Hepatocyte (in vitro differentiated cells): ENCODE measurements at regions not wholly inside any gene's neighbourhood (a gene's known extent, or its start where the extent isn't known, plus 50 kb on each side); places are given as distances from the start of the nearest gene placed in this dataset.

Source experiments
- DNase-seq: peaks from one replicate; pipeline ENCODE4 v3.0.0-alpha.2; 2016; ENCODE audit warnings: low spot score
- H2AFZ ChIP-seq: fragments of 200-600 bp; sonication (generic); 2 replicates; pipeline ENCODE4 v1.6.0; 2016; ENCODE audit warnings: antibody characterized with exemption, mild to moderate bottlenecking
- H3K27ac ChIP-seq: fragments of 200-600 bp; sonication (generic); 2 replicates; pipeline ENCODE4 v1.5.1; 2016; ENCODE audit warnings: mild to moderate bottlenecking
- H3K27me3 ChIP-seq: fragments of 200-600 bp; sonication (generic); 2 replicates; pipeline ENCODE4 v1.6.1; 2016
- H3K36me3 ChIP-seq: fragments of 200-600 bp; sonication (generic); replicated peaks from 2 replicates; pipeline ENCODE4 v1.5.1; 2016; ENCODE audit warnings: low read depth; ENCODE audit not compliant: insufficient read depth
- H3K4me1 ChIP-seq: fragments of 200-600 bp; sonication (generic); 2 replicates; pipeline ENCODE4 v1.5.1; 2016; ENCODE audit warnings: mild to moderate bottlenecking, moderate library complexity; ENCODE audit not compliant: insufficient read depth
- H3K4me2 ChIP-seq: fragments of 200-600 bp; sonication (generic); 2 replicates; pipeline ENCODE4 v1.6.0; 2016
- H3K4me3 ChIP-seq: fragments of 200-600 bp; sonication (generic); 2 replicates; pipeline ENCODE4 v1.5.1; 2016; ENCODE audit warnings: mild to moderate bottlenecking
- H3K79me2 ChIP-seq: fragments of 200-600 bp; sonication (generic); 2 replicates; pipeline ENCODE4 v1.6.0; 2017; ENCODE audit warnings: mild to moderate bottlenecking
- H3K9me2 ChIP-seq: fragments of 200-600 bp; sonication (generic); replicated peaks from 2 replicates; pipeline ENCODE4 v1.6.0; 2017; ENCODE audit warnings: mild to moderate bottlenecking; ENCODE audit not compliant: insufficient read depth
- H3K9me3 ChIP-seq: fragments of 200-600 bp; sonication (generic); 2 replicates; pipeline ENCODE4 v1.5.1; 2016; ENCODE audit warnings: low read depth, mild to moderate bottlenecking
- H4K20me1 ChIP-seq: fragments of 200-600 bp; sonication (generic); 2 replicates; pipeline ENCODE4 v1.6.0; 2016; ENCODE audit warnings: mild to moderate bottlenecking; ENCODE audit not compliant: insufficient read depth, poor library complexity, severe bottlenecking
- EZH2 ChIP-seq: fragments of 200-600 bp; sonication (generic); IDR thresholded peaks from 2 replicates; pipeline ENCODE4 v1.6.1; 2016; ENCODE audit warnings: antibody characterized with exemption, mild to moderate bottlenecking, borderline replicate concordance
- EZH2phosphoT487 ChIP-seq: fragments of 200-600 bp; sonication (generic); IDR thresholded peaks from one replicate; pipeline ENCODE4 v1.6.1; 2018; ENCODE audit warnings: antibody characterized with exemption, mild to moderate bottlenecking, low read depth, moderate library complexity; ENCODE audit not compliant: unreplicated experiment, severe bottlenecking
- WGBS: methylation state at CpG from one replicate; pipeline ENCODE4 v1.1.6; 2016; ENCODE audit warnings: low lambda C conversion rate; ENCODE audit errors: missing lambda C conversion rate; 5-methylcytosine and 5-hydroxymethylcytosine counted together
- TF ChIP-seq, protein P1 (sequence below): fragments of 200-600 bp; sonication (generic); IDR thresholded peaks from 2 replicates; pipeline ENCODE4 v1.5.1; 2016; ENCODE audit warnings: antibody characterized with exemption, mild to moderate bottlenecking; ENCODE audit not compliant: poor library complexity

DNA sequence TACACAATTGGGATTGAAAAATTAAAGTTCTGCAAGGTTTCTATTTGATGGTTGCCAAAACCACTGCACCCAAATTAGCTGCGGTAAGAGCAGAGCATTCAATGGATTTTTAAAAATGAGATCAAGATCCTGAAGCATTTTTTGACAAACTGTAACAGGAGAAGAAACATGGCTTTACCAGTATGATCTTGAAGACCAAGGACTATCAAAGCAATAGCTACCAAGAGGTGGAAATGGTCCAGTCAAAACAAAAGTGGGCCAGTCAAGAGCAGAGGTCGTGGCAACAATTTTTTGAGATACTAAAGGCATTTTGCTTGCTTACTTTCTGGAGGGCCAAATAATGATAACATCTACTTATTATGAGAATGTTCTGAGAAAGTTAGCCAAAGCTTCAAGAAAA, 186.8 kb downstream of the RDH14 start:
- Histone ChIP-seq H3K27ac (no peak overlapping the region), H3K9me2 (no peaks in the 10 kb centered on the region), H3K4me1 (no peaks in the 10 kb centered on the region), H3K4me3 (no peak overlapping the region), H3K27me3 (no peaks in the 10 kb centered on the region), H3K4me2 (no peak overlapping the region), H4K20me1 (no peaks in the 10 kb centered on the region), H3K36me3 (no peaks in the 10 kb centered on the region), H3K9me3 (no peaks in the 10 kb centered on the region), H2AFZ (no peak overlapping the region), H3K79me2 (no peaks in the 10 kb centered on the region)
- 92% methylated on average over 2 of the region's 2 CpGs for WGBS
- TF ChIP-seq EZH2 (no peak), EZH2phosphoT487 (no peak)
- TF ChIP-seq, protein P1, sequence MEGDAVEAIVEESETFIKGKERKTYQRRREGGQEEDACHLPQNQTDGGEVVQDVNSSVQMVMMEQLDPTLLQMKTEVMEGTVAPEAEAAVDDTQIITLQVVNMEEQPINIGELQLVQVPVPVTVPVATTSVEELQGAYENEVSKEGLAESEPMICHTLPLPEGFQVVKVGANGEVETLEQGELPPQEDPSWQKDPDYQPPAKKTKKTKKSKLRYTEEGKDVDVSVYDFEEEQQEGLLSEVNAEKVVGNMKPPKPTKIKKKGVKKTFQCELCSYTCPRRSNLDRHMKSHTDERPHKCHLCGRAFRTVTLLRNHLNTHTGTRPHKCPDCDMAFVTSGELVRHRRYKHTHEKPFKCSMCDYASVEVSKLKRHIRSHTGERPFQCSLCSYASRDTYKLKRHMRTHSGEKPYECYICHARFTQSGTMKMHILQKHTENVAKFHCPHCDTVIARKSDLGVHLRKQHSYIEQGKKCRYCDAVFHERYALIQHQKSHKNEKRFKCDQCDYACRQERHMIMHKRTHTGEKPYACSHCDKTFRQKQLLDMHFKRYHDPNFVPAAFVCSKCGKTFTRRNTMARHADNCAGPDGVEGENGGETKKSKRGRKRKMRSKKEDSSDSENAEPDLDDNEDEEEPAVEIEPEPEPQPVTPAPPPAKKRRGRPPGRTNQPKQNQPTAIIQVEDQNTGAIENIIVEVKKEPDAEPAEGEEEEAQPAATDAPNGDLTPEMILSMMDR, result no peak
- no peak for DNase-seq

DNA sequence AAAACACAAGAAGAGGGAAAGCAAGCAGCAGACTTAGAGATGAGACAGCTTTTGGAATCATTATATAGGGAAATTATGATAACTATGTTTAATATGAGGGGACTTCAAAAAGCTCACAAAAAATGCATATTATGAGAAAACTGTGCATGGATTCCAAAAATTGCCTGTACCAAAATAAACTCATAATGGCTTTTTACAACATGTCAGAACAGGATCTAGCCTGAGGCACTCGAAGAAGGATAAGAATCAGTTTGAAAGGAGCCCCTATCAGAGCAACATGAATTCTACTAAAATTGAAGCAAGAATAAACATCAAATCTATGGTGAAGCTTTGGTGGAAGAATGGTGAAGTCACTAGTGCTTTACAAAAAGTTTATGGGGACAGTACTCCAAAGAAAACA, 187.4 kb downstream of the RDH14 start:
- Histone ChIP-seq H3K27ac (no peak overlapping the region), H3K9me3 (no peaks in the 10 kb centered on the region), H3K4me3 (no peak overlapping the region), H3K79me2 (no peaks in the 10 kb centered on the region), H2AFZ (no peak overlapping the region), H3K9me2 (no peaks in the 10 kb centered on the region), H3K4me1 (no peaks in the 10 kb centered on the region), H4K20me1 (no peaks in the 10 kb centered on the region), H3K36me3 (no peaks in the 10 kb centered on the region), H3K27me3 (no peaks in the 10 kb centered on the region), H3K4me2 (no peak overlapping the region)
- TF ChIP-seq EZH2, result no peak
- TF ChIP-seq, protein P1, result no peak
- no peak for TF ChIP-seq EZH2phosphoT487
- WGBS, result 70% methylated on average over 1 of the region's 1 CpG
- no peak for DNase-seq

DNA sequence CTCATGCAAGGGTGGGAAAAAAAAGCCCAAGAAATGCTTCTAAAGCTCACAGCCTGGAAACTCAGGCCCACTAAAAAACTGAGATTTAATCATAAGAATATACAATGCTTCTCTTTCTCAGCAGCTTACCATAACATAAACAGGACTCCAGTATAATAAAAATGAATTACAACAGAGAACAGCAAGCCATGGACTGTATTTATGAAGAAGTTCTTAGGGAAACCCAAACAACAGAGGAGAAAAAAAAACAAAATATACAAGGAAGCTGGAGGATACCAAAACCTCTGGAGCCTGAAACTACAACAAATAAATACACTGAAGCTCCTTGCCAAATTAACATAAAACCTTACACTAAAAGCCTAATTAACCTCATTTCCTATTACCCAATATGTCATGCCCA, 187.8 kb downstream of the RDH14 start:
- no peak for DNase-seq
- Histone ChIP-seq H3K4me3 (no peak overlapping the region), H3K4me2 (no peak overlapping the region), H3K27ac (no peak overlapping the region), H3K9me2 (no peaks in the 10 kb centered on the region), H3K79me2 (no peaks in the 10 kb centered on the region), H3K4me1 (no peaks in the 10 kb centered on the region), H2AFZ (no peak overlapping the region), H3K36me3 (no peaks in the 10 kb centered on the region), H4K20me1 (no peaks in the 10 kb centered on the region), H3K27me3 (no peaks in the 10 kb centered on the region), H3K9me3 (no peaks in the 10 kb centered on the region)
- TF ChIP-seq, protein P1, result no peak
- TF ChIP-seq EZH2 (no peak), EZH2phosphoT487 (no peak)

DNA sequence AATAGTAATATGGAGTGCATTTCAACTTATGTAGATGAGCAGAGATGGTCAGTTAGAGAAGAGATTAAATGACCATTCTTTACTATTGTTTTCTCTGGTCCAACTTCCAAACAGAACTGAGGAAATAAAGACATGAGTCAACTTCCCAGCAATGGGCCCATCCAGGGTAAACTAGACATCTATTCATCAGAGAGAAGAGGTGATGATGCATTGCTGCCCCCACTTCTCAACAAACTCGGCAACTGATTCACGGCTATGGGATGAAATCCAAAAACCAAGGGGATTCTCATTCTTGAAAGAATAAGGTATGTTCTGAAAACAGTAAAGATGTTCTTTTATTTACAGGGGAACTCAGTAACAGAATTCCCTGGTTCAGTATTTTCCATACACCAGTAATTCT, 190.7 kb downstream of the RDH14 start:
- no peak for TF ChIP-seq EZH2
- TF ChIP-seq, protein P1, result no peak
- TF ChIP-seq EZH2phosphoT487, result no peak
- no peaks in the 10 kb centered on the region for H3K79me2 ChIP-seq
- no peaks in the 10 kb centered on the region for H3K4me1 ChIP-seq
- H4K20me1 ChIP-seq, result no peaks in the 10 kb centered on the region
- no peak overlapping the region for H2AFZ ChIP-seq
- no peaks in the 10 kb centered on the region for H3K9me3 ChIP-seq
- WGBS, result 92% methylated on average over 2 of the region's 2 CpGs
- no peaks in the 10 kb centered on the region for H3K36me3 ChIP-seq
- no peak for DNase-seq
- no peak overlapping the region for H3K4me3 ChIP-seq
- no peaks in the 10 kb centered on the region for H3K27me3 ChIP-seq
- H3K4me2 ChIP-seq, result no peak overlapping the region
- H3K27ac ChIP-seq, result no peak overlapping the region
- no peaks in the 10 kb centered on the region for H3K9me2 ChIP-seq
